Neural cell (in vitro differentiated cells): ENCODE measurements at regions not wholly inside any gene's neighbourhood (a gene's known extent, or its start where the extent isn't known, plus 50 kb on each side); places are given as distances from the start of the nearest gene placed in this dataset.
A peak's percentile ranks its signal among the peaks of the same experiment; 100 is the strongest.

Source experiments
- H2AFZ ChIP-seq: fragments of 200-600, 300-800 bp; sonication (generic), shearing (Covaris generic); 2 replicates; pipeline ENCODE4 v1.6.0; 2014; ENCODE audit warnings: low read depth, mild to moderate bottlenecking, antibody characterized with exemption, low read length, moderate library complexity
- H3F3A ChIP-seq: fragments of 200-600 bp; shearing (Covaris generic); 2 replicates; pipeline ENCODE4 v1.6.1; 2016; ENCODE audit warnings: mild to moderate bottlenecking, moderate library complexity, mixed read lengths, antibody characterized with exemption, low read length; ENCODE audit not compliant: insufficient read depth, poor library complexity, severe bottlenecking
- H3K27ac ChIP-seq: fragments of 200-600, 300-800 bp; sonication (generic), shearing (Covaris generic); 2 replicates; pipeline ENCODE4 v1.5.1; 2014; ENCODE audit warnings: mild to moderate bottlenecking, low read length, moderate library complexity
- H3K27me3 ChIP-seq: fragments of 300-800, 200-600 bp; sonication (generic), shearing (Covaris generic); 2 replicates; pipeline ENCODE4 v1.6.0; 2014; ENCODE audit warnings: mild to moderate bottlenecking, low read depth, low read length, moderate library complexity; ENCODE audit not compliant: insufficient read depth
- H3K36me3 ChIP-seq: fragments of 300-800, 200-600 bp; sonication (generic), shearing (Covaris generic); 2 replicates; pipeline ENCODE4 v1.5.1; 2014; ENCODE audit warnings: mild to moderate bottlenecking, antibody characterized with exemption, low read length, moderate library complexity; ENCODE audit not compliant: insufficient read depth
- H3K4me2 ChIP-seq: fragments of 300-800, 200-600 bp; sonication (generic), shearing (Covaris generic); 2 replicates; pipeline ENCODE4 v1.6.0; 2014; ENCODE audit warnings: mild to moderate bottlenecking, low read length
- H3K4me3 ChIP-seq: fragments of 300-800, 200-600 bp; sonication (generic), shearing (Covaris generic); 2 replicates; pipeline ENCODE4 v1.5.1; 2014; ENCODE audit warnings: mild to moderate bottlenecking, low read length, moderate library complexity
- H3K79me2 ChIP-seq: fragments of 200-600 bp; shearing (Covaris generic); replicated peaks from 2 replicates; pipeline ENCODE4 v1.6.0; 2014; ENCODE audit warnings: mild to moderate bottlenecking, low read length, moderate library complexity; ENCODE audit not compliant: insufficient read depth
- H3K9ac ChIP-seq: fragments of 300-800, 200-600 bp; sonication (generic), shearing (Covaris generic); 2 replicates; pipeline ENCODE4 v1.6.1; 2016; ENCODE audit warnings: mild to moderate bottlenecking, low read length, mixed read lengths
- H3K9me2 ChIP-seq: fragments of 200-600 bp; shearing (Covaris generic); 2 replicates; pipeline ENCODE4 v1.6.1; 2016; ENCODE audit warnings: mild to moderate bottlenecking, low read length, mixed read lengths; ENCODE audit not compliant: insufficient read depth
- H3K9me3 ChIP-seq: fragments of 200-600, 300-800 bp; sonication (generic), shearing (Covaris generic); 2 replicates; pipeline ENCODE4 v1.6.1; 2016; ENCODE audit warnings: mild to moderate bottlenecking, mixed run types, low read length, moderate library complexity, mixed read lengths
- H4K20me1 ChIP-seq: fragments of 200-600 bp; shearing (Covaris generic); 2 replicates; pipeline ENCODE4 v1.6.1; 2016; ENCODE audit warnings: mild to moderate bottlenecking, mixed run types; ENCODE audit not compliant: insufficient read depth
- CTCF ChIP-seq: fragments of 450-650 bp; IDR thresholded peaks from 2 replicates; pipeline ENCODE4 v1.5.1; 2014; ENCODE audit warnings: antibody characterized with exemption, mild to moderate bottlenecking, moderate library complexity; ENCODE audit not compliant: poor library complexity, severe bottlenecking
- EP300 ChIP-seq: fragments of 450-650 bp; conservative IDR thresholded peaks from 2 replicates; pipeline ENCODE4 v1.6.1; 2014; ENCODE audit warnings: antibody characterized with exemption, mild to moderate bottlenecking, moderate library complexity; ENCODE audit not compliant: poor library complexity, severe bottlenecking
- EZH2 ChIP-seq: fragments of 200-600, 300-800 bp; shearing (Covaris generic), sonication (generic); IDR thresholded peaks from 2 replicates; pipeline ENCODE4 v1.6.1; 2014; ENCODE audit warnings: antibody characterized with exemption, low read length, borderline replicate concordance, mild to moderate bottlenecking; ENCODE audit not compliant: insufficient read depth, poor library complexity, severe bottlenecking
- MXI1 ChIP-seq: fragments of 450-650 bp; conservative IDR thresholded peaks from 2 replicates; pipeline ENCODE4 v1.6.1; 2014; ENCODE audit warnings: antibody characterized with exemption, mild to moderate bottlenecking; ENCODE audit not compliant: poor library complexity, severe bottlenecking
- POLR2AphosphoS5 ChIP-seq: IDR thresholded peaks from 2 replicates; pipeline ENCODE4 v1.6.1; 2012
- RAD21 ChIP-seq: fragments of 450-650 bp; conservative IDR thresholded peaks from 2 replicates; pipeline ENCODE4 v1.6.1; 2014; ENCODE audit warnings: antibody characterized with exemption, mild to moderate bottlenecking, moderate library complexity
- REST ChIP-seq: IDR thresholded peaks from 2 replicates; pipeline ENCODE4 v1.6.1; 2012; ENCODE audit warnings: borderline replicate concordance
- SMC3 ChIP-seq: fragments of 450-650 bp; conservative IDR thresholded peaks from 2 replicates; pipeline ENCODE4 v1.6.1; 2014; ENCODE audit warnings: antibody characterized with exemption, mild to moderate bottlenecking, moderate library complexity; ENCODE audit not compliant: poor library complexity
- TAF1 ChIP-seq: IDR thresholded peaks from 2 replicates; pipeline ENCODE4 v1.6.1; 2012; ENCODE audit warnings: low read depth

- TF ChIP-seq MXI1 (no peak), REST (peak; percentile 26)
- Histone ChIP-seq H3K79me2 (no peaks in the 10 kb centered on the region), H3K27ac (no peak overlapping the region), H4K20me1 (no peaks in the 10 kb centered on the region), H3K4me2 (no peak overlapping the region), H3K4me3 (no peak overlapping the region), H3K9me3 (no peaks in the 10 kb centered on the region), H3K9me2 (no peaks in the 10 kb centered on the region), H3K27me3 (no peaks in the 10 kb centered on the region), H3F3A (peaks cover 3% of the 10 kb centered on the region), H2AFZ (no peak overlapping the region), H3K9ac (no peak overlapping the region), H3K36me3 (no peaks in the 10 kb centered on the region)
Measured at GRCh38 chr2:75407038-75407530, 153.7 kb downstream of the EVA1A start.

GRCh38 chr2:75406131-75406581, 154.6 kb downstream of the EVA1A start:
- peaks cover 3% of the 10 kb centered on the region for H3F3A ChIP-seq
- no peak overlapping the region for H3K4me2 ChIP-seq
- H3K9me3 ChIP-seq, result no peaks in the 10 kb centered on the region
- no peaks in the 10 kb centered on the region for H3K9me2 ChIP-seq
- no peaks in the 10 kb centered on the region for H4K20me1 ChIP-seq
- TF ChIP-seq RAD21 (no peak), TAF1 (no peak), POLR2AphosphoS5 (no peak), MXI1 (no peak), EP300 (no peak), SMC3 (no peak), CTCF (no peak), REST (no peak), EZH2 (no peak)
- H3K36me3 ChIP-seq, result no peaks in the 10 kb centered on the region
- peak overlapping the region; percentile 77 for H3K27ac ChIP-seq
- H3K9ac ChIP-seq, result no peak overlapping the region
- H3K79me2 ChIP-seq, result no peaks in the 10 kb centered on the region
- H3K4me3 ChIP-seq, result no peak overlapping the region
- no peak overlapping the region for H2AFZ ChIP-seq
- H3K27me3 ChIP-seq, result no peaks in the 10 kb centered on the region
